DOHH2 (cell line): ENCODE measurements at regions not wholly inside any gene's neighbourhood (a gene's known extent, or its start where the extent isn't known, plus 50 kb on each side); places are given as distances from the start of the nearest gene placed in this dataset.
"Not testable (repeated sequence)": the region's sequence is repeated elsewhere in the genome, so short reads cannot be mapped to it uniquely, and the experiment has no call there.

Experiments
- EZH2phosphoT487 ChIP-seq: fragments of 200-600 bp; sonication (generic); IDR thresholded peaks from 2 replicates; pipeline ENCODE4 v1.6.1; 2017; ENCODE audit warnings: borderline replicate concordance, mild to moderate bottlenecking, antibody characterized with exemption, low read length, moderate library complexity, mixed read lengths
- TF ChIP-seq, protein P1 (sequence below): fragments of 200-600 bp; sonication (generic); IDR thresholded peaks from one replicate; pipeline ENCODE4 v1.5.1; 2014; ENCODE audit warnings: antibody characterized with exemption, mild to moderate bottlenecking, low read depth, low read length; ENCODE audit not compliant: poor library complexity, severe bottlenecking

DNA sequence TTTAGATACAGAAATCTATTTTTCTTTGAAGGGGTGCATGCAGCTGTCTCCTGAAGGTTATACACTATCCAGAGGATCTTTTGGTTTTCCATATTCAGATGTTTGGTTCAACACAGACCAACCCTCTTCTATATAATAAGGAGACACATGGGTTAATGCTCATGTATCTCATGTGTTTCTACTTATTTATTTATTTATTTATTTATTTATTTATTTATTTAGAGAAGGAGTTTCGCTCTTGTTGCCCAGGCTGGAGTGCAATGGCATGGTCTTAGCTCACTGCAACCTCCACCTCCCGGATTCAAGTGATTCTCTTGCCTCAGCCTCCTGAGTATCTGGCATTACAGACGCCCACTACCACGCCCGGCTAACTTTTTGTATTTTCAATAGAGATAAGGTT is 263.2 kb upstream of the MBL2 start:
- TF ChIP-seq, protein P1, sequence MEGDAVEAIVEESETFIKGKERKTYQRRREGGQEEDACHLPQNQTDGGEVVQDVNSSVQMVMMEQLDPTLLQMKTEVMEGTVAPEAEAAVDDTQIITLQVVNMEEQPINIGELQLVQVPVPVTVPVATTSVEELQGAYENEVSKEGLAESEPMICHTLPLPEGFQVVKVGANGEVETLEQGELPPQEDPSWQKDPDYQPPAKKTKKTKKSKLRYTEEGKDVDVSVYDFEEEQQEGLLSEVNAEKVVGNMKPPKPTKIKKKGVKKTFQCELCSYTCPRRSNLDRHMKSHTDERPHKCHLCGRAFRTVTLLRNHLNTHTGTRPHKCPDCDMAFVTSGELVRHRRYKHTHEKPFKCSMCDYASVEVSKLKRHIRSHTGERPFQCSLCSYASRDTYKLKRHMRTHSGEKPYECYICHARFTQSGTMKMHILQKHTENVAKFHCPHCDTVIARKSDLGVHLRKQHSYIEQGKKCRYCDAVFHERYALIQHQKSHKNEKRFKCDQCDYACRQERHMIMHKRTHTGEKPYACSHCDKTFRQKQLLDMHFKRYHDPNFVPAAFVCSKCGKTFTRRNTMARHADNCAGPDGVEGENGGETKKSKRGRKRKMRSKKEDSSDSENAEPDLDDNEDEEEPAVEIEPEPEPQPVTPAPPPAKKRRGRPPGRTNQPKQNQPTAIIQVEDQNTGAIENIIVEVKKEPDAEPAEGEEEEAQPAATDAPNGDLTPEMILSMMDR, result not testable (repeated sequence)
- TF ChIP-seq EZH2phosphoT487, result not testable (repeated sequence)
